Peyer's patch (tissue), 4 donors: ENCODE measurements at regions not wholly inside any gene's neighbourhood (a gene's known extent, or its start where the extent isn't known, plus 50 kb on each side); places are given as distances from the start of the nearest gene placed in this dataset.
"Not testable (repeated sequence)": the region's sequence is repeated elsewhere in the genome, so short reads cannot be mapped to it uniquely, and the experiment has no call there.

Source experiments
- DNase-seq, 3 donors: peaks; one replicate each; pipeline ENCODE4 v3.0.0-alpha.2; 2017 to 2019
- H3K27ac ChIP-seq, 4 donors: fragments of 200-600 bp; sonication (generic); one replicate each; pipeline ENCODE4 v1.5.1; 2016 to 2019
- H3K27me3 ChIP-seq, 2 donors: fragments of 200-600 bp; sonication (generic); one replicate each; pipeline ENCODE4 v1.5.1; 2019
- H3K36me3 ChIP-seq, 3 donors: fragments of 200-600 bp; sonication (generic); one replicate each; pipeline ENCODE4 v1.5.1; 2016 to 2019
- H3K4me1 ChIP-seq, 4 donors: fragments of 200-600 bp; sonication (generic); one replicate each; pipeline ENCODE4 v1.5.1; 2016 to 2019
- H3K4me3 ChIP-seq, 4 donors: fragments of 200-600 bp; sonication (generic); 1 replicate in 3 of 4; 2 replicates in 1 of 4; pipeline ENCODE4 v1.5.1; 2016 to 2019; ENCODE audit warnings: mild to moderate bottlenecking in 1 of 4
- H3K9me3 ChIP-seq, 4 donors: fragments of 200-600 bp; sonication (generic); one replicate each; pipeline ENCODE4 v1.5.1; 2016 to 2019; ENCODE audit warnings: mild to moderate bottlenecking in 1 of 4
- POLR2A ChIP-seq, 2 donors: fragments of 450-650 bp; IDR thresholded peaks; one replicate each; pipeline ENCODE4 v1.5.1; 2017; ENCODE audit warnings: antibody characterized with exemption in 2 of 2, mild to moderate bottlenecking in 2 of 2, moderate library complexity in 2 of 2
- TF ChIP-seq, protein P1 (sequence below), 6 experiments: fragments of 450-650 bp in 4 of 6; fragments of 200-600 bp in 2 of 6; sonication (generic) in 1 of 6; IDR thresholded peaks; one replicate each; pipeline ENCODE4 v1.5.1; 2017 to 2019; ENCODE audit warnings: antibody characterized with exemption in 6 of 6, mild to moderate bottlenecking in 3 of 6, moderate library complexity in 1 of 6

DNA sequence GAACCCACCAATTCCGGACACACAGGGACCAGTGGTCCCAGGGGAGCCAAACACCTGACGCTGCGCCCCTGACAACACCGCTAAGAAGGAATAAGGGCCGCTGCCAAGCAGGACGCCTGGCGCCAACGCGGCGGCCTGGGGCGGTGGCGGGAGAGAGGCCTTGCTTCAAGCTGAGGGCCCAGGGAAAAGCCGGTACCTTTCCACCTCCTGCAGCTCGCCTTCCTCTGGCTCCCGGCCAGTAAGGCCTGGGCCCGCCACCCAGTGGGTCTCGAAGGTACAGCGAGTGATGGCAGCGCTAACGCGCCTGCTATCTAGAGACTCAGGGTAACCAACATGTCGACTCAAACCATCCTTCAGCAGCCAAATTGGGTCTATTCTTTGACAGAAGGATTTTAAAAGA lies 1074.1 kb downstream of the SI start:
- H3K36me3 ChIP-seq, result no peaks in the 10 kb centered on the region
- H3K27me3 ChIP-seq, result no peaks in the 10 kb centered on the region
- no peak overlapping the region for H3K27ac ChIP-seq
- TF ChIP-seq, protein P1, sequence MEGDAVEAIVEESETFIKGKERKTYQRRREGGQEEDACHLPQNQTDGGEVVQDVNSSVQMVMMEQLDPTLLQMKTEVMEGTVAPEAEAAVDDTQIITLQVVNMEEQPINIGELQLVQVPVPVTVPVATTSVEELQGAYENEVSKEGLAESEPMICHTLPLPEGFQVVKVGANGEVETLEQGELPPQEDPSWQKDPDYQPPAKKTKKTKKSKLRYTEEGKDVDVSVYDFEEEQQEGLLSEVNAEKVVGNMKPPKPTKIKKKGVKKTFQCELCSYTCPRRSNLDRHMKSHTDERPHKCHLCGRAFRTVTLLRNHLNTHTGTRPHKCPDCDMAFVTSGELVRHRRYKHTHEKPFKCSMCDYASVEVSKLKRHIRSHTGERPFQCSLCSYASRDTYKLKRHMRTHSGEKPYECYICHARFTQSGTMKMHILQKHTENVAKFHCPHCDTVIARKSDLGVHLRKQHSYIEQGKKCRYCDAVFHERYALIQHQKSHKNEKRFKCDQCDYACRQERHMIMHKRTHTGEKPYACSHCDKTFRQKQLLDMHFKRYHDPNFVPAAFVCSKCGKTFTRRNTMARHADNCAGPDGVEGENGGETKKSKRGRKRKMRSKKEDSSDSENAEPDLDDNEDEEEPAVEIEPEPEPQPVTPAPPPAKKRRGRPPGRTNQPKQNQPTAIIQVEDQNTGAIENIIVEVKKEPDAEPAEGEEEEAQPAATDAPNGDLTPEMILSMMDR (IDR thresholded peaks at IDR 0.05), result no peak
- no peak for TF ChIP-seq POLR2A (IDR thresholded peaks at IDR 0.05)
- H3K9me3 ChIP-seq, result no peaks in the 10 kb centered on the region
- DNase-seq, result no peak
- H3K4me3 ChIP-seq, result no peak overlapping the region
- H3K4me1 ChIP-seq, result no peaks in the 10 kb centered on the region

DNA sequence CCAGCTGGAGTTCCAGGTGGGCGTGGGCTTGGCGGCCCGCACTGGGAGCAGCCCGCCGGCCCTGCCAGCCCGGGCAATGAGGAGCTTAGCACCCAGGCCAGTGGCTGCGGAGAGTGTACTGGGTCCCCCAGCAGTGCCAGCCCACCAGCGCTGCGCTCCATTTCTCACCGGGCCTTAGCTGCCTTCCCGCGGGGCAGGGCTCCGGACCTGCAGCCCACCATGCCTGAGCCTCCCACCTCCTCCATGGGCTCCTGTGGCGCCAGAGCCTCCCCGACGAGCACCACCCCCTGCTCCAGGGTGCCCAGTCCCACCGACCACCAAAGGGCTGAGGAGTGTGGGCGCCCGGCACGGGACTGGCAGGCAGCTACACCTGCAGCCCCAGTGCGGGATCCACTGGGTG lies 1075.3 kb downstream of the SI start:
- not testable (repeated sequence) for H3K27ac ChIP-seq, DNase-seq, H3K36me3 ChIP-seq, H3K9me3 ChIP-seq, H3K4me3 ChIP-seq, H3K27me3 ChIP-seq, H3K4me1 ChIP-seq

DNA sequence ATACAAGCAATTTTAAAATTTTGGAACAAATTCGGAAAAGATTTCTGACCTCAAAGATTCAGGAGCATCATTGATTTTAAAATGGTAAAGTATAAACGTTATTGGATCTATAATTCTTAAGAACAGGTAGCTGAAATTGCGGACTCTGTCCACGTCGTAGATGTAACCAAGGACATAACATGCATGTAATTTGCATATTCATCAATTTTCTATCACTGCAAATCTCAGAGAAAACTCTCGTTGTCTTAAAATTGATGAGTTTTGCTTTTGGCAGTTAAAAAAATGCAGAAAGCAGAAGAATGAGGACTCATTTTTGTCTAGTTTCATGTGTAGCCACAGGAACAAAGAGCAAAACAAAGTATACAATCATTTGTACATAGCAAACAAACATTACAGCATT lies 1094.4 kb downstream of the SI start:
- Histone ChIP-seq H3K4me1 (no peaks in the 10 kb centered on the region), H3K27ac (no peak overlapping the region), H3K36me3 (no peaks in the 10 kb centered on the region), H3K4me3 (no peak overlapping the region), H3K27me3 (no peaks in the 10 kb centered on the region), H3K9me3 (no peaks in the 10 kb centered on the region)
- TF ChIP-seq POLR2A (IDR thresholded peaks at IDR 0.05), result no peak
- TF ChIP-seq, protein P1 (IDR thresholded peaks at IDR 0.05), result no peak
- no peak for DNase-seq

DNA sequence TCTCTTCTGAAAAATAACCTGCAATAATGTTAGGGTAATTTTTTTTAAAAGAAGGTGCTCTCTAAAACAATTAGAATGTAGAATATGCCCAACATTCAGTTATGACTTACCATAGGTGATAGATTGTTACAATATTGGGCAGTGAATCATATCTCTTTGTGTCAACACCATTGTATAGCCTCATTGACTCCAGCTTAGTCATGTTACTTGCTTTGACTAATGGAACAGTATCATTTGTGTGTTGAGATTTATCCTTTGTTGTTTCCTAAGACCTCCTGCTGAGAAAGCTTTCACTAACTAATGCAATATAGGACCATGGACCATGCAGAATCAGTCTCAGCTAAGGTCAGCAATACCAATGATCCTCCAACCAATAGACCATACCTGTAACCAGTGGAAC lies 1106.4 kb downstream of the SI start:
- Histone ChIP-seq H3K27ac (no peak overlapping the region), H3K36me3 (no peaks in the 10 kb centered on the region), H3K9me3 (no peaks in the 10 kb centered on the region), H3K4me1 (no peaks in the 10 kb centered on the region), H3K4me3 (no peak overlapping the region), H3K27me3 (no peaks in the 10 kb centered on the region)
- no peak for DNase-seq
- no peak for TF ChIP-seq POLR2A (IDR thresholded peaks at IDR 0.05)
- TF ChIP-seq, protein P1 (IDR thresholded peaks at IDR 0.05), result no peak

DNA sequence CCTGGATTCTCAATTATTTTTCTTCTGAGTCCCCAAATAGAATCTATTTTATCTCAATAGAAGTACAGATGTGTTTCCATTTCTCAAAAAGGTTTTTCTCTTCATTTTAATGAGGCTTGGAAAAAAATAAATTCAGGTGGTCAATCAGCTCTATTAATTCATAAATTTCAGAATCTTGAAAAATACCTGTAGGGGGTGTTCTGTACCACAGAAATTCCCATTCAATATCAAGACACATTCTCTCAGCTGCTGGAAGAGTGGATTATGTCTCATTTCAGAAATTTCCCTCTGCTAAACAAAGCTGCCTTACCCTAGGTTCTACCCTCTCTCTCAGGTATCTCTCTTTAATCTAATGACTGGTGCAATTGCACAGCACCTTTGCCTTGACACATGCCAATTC lies 1121.2 kb downstream of the SI start:
- no peak for DNase-seq
- H3K4me3 ChIP-seq, result no peak overlapping the region
- TF ChIP-seq, protein P1 (IDR thresholded peaks at IDR 0.05), result no peak
- TF ChIP-seq POLR2A (IDR thresholded peaks at IDR 0.05), result no peak
- H3K36me3 ChIP-seq, result no peaks in the 10 kb centered on the region
- no peaks in the 10 kb centered on the region for H3K4me1 ChIP-seq
- H3K27me3 ChIP-seq, result no peaks in the 10 kb centered on the region
- no peaks in the 10 kb centered on the region for H3K9me3 ChIP-seq
- no peak overlapping the region for H3K27ac ChIP-seq

DNA sequence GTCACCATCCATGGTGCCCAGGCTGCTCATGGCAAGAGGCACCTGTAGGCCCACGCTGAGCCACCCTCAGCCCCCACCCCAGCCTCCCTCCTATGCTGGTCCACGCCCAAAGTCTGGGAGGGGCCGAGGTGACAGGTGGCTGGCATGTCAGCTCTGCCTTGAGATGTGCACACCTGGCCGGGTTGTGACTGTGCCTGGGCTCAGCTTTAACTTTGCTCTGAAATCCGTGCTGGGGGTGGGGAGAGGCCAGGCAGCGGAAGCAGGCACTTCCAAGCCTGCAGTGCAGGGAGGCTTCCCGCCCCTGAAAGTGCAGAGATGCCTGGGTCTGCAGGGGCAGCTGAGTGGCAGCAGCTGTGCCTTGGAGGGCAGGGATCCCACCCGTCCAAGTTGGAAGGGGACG lies 1124.8 kb downstream of the SI start:
- Histone ChIP-seq H3K27ac (no peak overlapping the region), H3K4me3 (no peak overlapping the region), H3K27me3 (no peaks in the 10 kb centered on the region), H3K9me3 (no peaks in the 10 kb centered on the region), H3K36me3 (no peaks in the 10 kb centered on the region), H3K4me1 (no peaks in the 10 kb centered on the region)
- TF ChIP-seq, protein P1 (IDR thresholded peaks at IDR 0.05), result no peak
- TF ChIP-seq POLR2A (IDR thresholded peaks at IDR 0.05), result no peak
- DNase-seq, result no peak
